Natural killer cell treated with Interleukin-12 subunit alpha and Interleukin-12 subunit beta and Interleukin-15 and Interleukin-18, amount 100 ng/mL, for 72 hours (primary cell): ENCODE measurements at regions not wholly inside any gene's neighbourhood (a gene's known extent, or its start where the extent isn't known, plus 50 kb on each side); places are given as distances from the start of the nearest gene placed in this dataset.
A peak's percentile ranks its signal among the peaks of the same experiment; 100 is the strongest.
"Not testable (repeated sequence)": the region's sequence is repeated elsewhere in the genome, so short reads cannot be mapped to it uniquely, and the experiment has no call there.

ENCODE experiments used
- ATAC-seq, 2 donors: fragments of 150-1000 bp; cut with Tn5 transposase in 1 of 2; sonication (Bioruptor Pico), chemical (Tn5 transposase) in 1 of 2; 2 replicates each; pipeline ENCODE4 v1.10.0; 2021
- DNase-seq: peaks from one replicate; pipeline ENCODE4 v3.0.0; 2022; ENCODE audit warnings: low spot score
- H3K27ac Mint-ChIP-seq, 2 donors: 1 replicate in 1 of 2; 2 replicates in 1 of 2; pipeline ENCODE4 v1.8.0; 2022; ENCODE audit warnings: mixed read lengths in 2 of 2, mild to moderate bottlenecking in 1 of 2, moderate library complexity in 1 of 2
- H3K27me3 Mint-ChIP-seq, 2 donors: 1 replicate in 1 of 2; 2 replicates in 1 of 2; pipeline ENCODE4 v1.8.0; 2022; ENCODE audit warnings: mixed read lengths in 2 of 2
- H3K36me3 Mint-ChIP-seq: one replicate; pipeline ENCODE4 v1.8.0; 2022; ENCODE audit warnings: mixed read lengths
- H3K4me1 Mint-ChIP-seq, 2 donors: 1 replicate in 1 of 2; 2 replicates in 1 of 2; pipeline ENCODE4 v1.8.0; 2022; ENCODE audit warnings: low read depth in 2 of 2, mixed read lengths in 2 of 2, mild to moderate bottlenecking in 1 of 2
- H3K4me3 Mint-ChIP-seq: one replicate; pipeline ENCODE4 v1.8.0; 2022; ENCODE audit warnings: mixed read lengths
- H3K9me3 Mint-ChIP-seq: 2 replicates; pipeline ENCODE4 v1.8.0; 2022; ENCODE audit warnings: mixed read lengths

DNA sequence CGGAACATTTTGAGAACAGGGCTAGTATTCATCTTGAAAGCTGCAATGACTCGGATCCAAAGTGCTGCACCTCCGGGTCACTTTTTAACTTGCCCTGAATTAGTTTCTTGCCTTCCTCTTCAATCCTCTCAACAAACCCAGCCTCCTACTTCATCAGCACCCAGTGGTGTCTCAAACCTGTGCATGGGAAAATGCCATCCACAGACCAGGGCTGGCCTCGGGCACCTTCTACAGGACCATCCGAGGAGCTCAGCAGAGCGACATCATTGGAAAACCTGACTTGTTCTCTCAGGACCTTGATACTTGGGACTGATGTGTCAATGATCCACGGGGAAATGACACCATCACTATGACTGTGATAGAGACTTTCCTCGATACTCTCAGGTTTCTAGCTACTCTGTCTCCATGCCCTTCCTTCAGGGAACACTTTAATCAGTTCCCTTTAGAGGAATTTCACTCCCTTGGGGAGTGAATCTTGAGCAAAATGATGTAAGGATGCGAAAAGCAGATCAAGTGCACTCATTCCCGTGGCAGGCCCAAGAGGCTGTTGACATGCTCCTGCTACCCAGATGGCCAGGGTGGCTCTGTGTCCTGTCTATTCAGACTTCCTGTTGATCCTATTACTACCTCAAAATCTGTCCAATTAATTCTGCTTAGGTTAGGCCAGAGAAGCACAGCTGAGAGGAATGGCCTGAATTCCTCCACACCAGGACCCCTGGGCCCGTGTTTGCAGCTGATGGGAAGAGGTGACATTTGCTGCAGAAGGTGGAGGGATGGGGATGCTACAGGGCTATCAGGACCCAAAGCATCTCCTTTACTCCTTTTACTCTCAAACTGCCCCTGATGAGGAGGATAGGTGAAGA lies 96.5 kb upstream of the SLC25A48 start:
- ATAC-seq, result peak in 1 of 2 donors; percentile 59
- no peak overlapping the region for H3K4me3 Mint-ChIP-seq

DNA sequence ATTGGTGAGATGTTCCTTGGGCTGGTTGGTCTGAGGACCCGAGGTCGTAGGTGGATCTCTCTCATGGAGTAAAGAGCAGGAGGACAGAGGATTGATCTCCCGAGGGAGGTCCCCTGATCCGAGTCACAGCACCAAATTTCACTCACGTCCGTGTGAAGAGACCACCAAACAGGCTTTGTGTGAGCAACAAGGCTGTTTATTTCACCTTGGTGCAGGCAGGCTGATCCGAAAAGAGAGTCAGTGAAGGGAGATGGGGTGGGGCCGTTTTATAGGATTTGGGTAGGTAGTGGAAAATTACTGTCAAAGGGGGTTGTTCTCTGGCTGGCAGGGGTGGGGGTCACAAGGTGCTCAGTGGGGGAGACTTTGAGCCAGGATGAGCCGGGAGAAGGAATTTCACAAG lies 97.5 kb upstream of the SLC25A48 start:
- not testable (repeated sequence) for DNase-seq, H3K36me3 Mint-ChIP-seq, H3K4me3 Mint-ChIP-seq, H3K27ac Mint-ChIP-seq, ATAC-seq, H3K4me1 Mint-ChIP-seq, H3K9me3 Mint-ChIP-seq
- H3K27me3 Mint-ChIP-seq, result peaks cover 12 to 16% of the 10 kb centered on the region in 2 donors

More for the DNA sequence above, 96.5 kb upstream of the SLC25A48 start:
- no peaks in the 10 kb centered on the region for H3K9me3 Mint-ChIP-seq
- H3K27ac Mint-ChIP-seq, result no peak overlapping the region
- no peaks in the 10 kb centered on the region for H3K36me3 Mint-ChIP-seq
- no peak for DNase-seq
- H3K4me1 Mint-ChIP-seq, result no peaks in the 10 kb centered on the region
- H3K27me3 Mint-ChIP-seq, result peaks cover 12 to 16% of the 10 kb centered on the region in 2 donors

DNA sequence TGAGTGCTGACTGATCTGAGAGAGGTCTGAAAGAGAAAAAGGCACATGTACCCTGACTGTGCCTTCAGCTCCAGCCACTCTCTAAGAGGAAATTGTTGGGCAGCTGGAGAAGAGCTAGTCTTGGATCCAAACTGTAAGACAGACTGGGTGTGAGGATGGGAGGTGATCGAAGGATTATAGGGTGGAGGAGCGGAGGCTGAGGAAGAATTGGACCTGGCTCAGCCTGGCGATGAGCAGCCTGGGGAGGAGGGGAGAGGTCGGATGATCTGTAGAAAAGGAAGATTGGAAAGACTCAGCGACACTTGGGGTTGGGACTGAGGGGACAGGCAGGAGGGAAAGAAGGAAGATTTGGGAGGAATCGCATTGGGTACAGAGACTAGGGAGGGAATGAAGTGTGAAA lies 98.6 kb upstream of the SLC25A48 start:
- H3K9me3 Mint-ChIP-seq, result no peaks in the 10 kb centered on the region

DNA sequence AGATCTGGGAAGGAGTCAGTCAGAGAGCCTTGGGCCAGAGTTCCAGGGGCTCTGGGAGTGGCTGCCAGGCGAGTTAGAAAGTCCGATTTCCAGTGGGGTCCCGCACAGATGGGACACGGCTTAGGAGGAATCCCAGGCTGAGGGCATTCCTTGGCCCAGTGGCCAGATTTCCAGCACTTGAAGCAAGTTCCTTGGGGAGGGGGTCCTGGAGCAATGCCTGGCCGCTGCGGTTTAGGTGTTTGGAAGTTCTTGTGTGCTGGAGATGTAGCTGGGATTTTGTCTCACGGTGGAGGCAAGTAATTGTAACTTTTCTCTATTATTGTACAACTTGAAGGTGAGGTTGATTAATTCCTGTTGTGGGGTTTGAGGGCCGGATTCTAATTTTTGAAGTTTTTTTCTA lies 99.5 kb upstream of the SLC25A48 start:
- H3K4me1 Mint-ChIP-seq, H3K27ac Mint-ChIP-seq, ATAC-seq, H3K4me3 Mint-ChIP-seq, H3K9me3 Mint-ChIP-seq, H3K36me3 Mint-ChIP-seq, DNase-seq: not testable (repeated sequence)
- H3K27me3 Mint-ChIP-seq, result peaks cover 12 to 16% of the 10 kb centered on the region in 2 donors

More for the DNA sequence above, 98.6 kb upstream of the SLC25A48 start:
- no peaks in the 10 kb centered on the region for H3K36me3 Mint-ChIP-seq
- no peaks in the 10 kb centered on the region for H3K4me1 Mint-ChIP-seq
- peaks cover 12 to 16% of the 10 kb centered on the region in 2 donors for H3K27me3 Mint-ChIP-seq
- ATAC-seq (no peak), DNase-seq (no peak)
- no peak overlapping the region for H3K27ac Mint-ChIP-seq
- no peak overlapping the region for H3K4me3 Mint-ChIP-seq

DNA sequence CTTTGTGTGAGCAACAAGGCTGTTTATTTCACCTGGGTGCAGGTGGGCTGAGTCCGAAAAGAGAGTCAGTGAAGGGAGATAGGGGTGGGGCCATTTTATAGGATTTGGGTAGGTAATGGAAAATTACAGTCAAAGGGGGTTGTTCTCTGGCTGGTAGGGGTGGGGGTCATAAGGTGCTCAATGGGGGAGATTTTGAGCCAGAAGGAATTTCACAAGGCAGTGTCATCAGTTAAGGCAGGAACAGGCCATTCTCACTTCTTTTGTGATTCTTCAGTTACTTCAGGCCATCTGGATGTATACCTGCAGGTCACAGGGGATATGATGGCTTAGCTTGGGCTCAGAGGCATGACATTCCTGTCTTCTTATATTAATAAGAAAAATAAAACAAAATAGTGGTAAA lies 103.4 kb upstream of the SLC25A48 start:
- H3K9me3 Mint-ChIP-seq, result not testable (repeated sequence)

DNA sequence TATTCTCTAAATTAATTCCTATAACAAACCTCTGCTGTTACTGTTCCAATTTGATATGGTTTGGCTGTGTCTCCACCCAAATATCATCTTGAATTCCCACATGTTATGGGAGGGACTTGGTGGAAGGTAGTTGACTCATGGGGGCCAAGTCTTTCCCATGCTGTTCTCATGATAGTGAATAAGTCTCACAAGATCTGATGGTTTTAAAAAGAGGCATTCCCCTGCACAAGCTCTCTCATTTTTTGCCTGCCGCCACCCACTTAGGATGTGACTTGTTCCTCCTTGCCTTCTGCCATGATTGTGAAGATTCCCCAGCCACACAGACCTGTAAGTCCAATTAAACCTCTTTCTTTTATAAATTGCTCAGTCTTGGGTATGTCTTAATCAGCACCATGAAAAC lies 104.3 kb upstream of the SLC25A48 start:
- ATAC-seq, H3K9me3 Mint-ChIP-seq, H3K36me3 Mint-ChIP-seq, H3K27ac Mint-ChIP-seq, DNase-seq, H3K4me3 Mint-ChIP-seq, H3K4me1 Mint-ChIP-seq: not testable (repeated sequence)
- H3K27me3 Mint-ChIP-seq, result peaks cover 4 to 13% of the 10 kb centered on the region in 2 donors

More for the DNA sequence above, 103.4 kb upstream of the SLC25A48 start:
- not testable (repeated sequence) for ATAC-seq, H3K4me3 Mint-ChIP-seq, DNase-seq, H3K36me3 Mint-ChIP-seq, H3K27ac Mint-ChIP-seq, H3K4me1 Mint-ChIP-seq
- peaks cover 9 to 20% of the 10 kb centered on the region in 2 donors for H3K27me3 Mint-ChIP-seq

DNA sequence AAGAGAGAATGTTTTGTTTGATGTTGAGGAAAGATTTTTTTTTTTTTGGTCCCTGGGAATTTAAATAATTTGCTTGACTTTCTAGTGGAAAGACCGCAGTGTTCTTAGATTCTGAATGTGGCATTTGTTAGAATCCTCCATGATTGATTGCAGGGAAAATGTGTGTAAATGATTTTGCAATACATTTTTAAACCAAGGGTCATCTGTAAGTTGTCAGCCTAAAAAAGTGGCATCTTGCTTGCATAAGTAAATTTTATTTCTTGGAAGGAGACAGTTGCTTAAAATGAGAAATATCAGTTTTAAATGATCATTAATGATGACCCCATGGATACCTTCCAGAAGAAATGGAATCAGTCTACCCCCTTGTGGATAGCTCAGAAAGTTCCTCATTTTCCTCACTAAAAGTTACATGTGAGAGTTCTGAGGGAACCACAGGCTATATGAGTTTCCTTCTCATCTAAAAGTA lies 105.1 kb upstream of the SLC25A48 start:
- Mint-ChIP-seq H3K9me3 (no peaks in the 10 kb centered on the region), H3K36me3 (no peaks in the 10 kb centered on the region), H3K4me1 (no peaks in the 10 kb centered on the region), H3K27ac (no peak overlapping the region), H3K4me3 (no peak overlapping the region), H3K27me3 (peaks cover 4 to 13% of the 10 kb centered on the region in 2 donors)
- ATAC-seq (no peak), DNase-seq (no peak)

DNA sequence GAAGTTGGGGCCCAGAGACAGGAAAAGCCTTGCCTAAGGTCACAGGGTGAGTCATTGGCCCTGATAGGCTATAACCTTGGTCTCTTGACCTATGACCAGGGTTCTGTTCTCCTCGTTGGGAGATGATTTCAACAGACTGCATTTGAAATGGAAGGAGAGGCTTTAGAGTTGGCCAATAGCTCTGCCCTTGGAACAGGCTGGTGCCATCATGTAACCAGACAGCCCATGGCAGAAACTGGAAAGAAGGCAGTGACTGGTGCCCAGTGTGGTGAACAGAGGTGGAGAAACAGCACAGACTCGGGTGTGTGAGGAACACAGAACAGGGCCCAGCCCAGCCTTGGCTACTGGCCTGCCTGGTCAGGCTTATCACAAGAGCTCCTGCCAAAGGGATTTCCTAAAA lies 109.8 kb upstream of the SLC25A48 start:
- H3K36me3 Mint-ChIP-seq, result no peaks in the 10 kb centered on the region
- H3K9me3 Mint-ChIP-seq, result no peaks in the 10 kb centered on the region
- no peak overlapping the region for H3K4me3 Mint-ChIP-seq
- no peaks in the 10 kb centered on the region for H3K4me1 Mint-ChIP-seq
- no peak overlapping the region for H3K27ac Mint-ChIP-seq
- DNase-seq (no peak), ATAC-seq (no peak)
- H3K27me3 Mint-ChIP-seq, result peaks cover 9 to 13% of the 10 kb centered on the region in 2 donors

DNA sequence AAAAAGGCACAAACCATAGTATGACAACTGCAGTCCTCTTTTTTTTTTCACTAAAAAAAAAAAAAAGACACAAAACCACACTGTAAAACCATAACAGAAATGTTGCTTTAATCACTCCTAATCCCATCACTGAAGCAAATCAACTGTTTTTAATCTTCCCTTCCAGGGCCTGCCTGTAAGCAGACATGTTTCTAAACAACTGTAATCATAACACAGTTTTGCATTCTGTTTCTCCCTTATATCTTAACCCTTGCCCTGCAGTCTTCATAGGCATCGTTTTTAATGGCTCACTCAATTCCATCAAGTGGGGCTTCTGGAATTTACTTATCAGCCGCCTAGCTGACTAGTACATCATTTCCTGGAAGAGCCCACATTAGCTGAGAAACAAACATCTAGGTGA lies 111.0 kb upstream of the SLC25A48 start:
- no peaks in the 10 kb centered on the region for H3K4me1 Mint-ChIP-seq
- no peaks in the 10 kb centered on the region for H3K9me3 Mint-ChIP-seq
- H3K27ac Mint-ChIP-seq, result no peak overlapping the region
- ATAC-seq, result no peak
- no peaks in the 10 kb centered on the region for H3K36me3 Mint-ChIP-seq
- H3K4me3 Mint-ChIP-seq, result no peak overlapping the region
- H3K27me3 Mint-ChIP-seq, result peaks cover 6 to 9% of the 10 kb centered on the region in 2 donors
- no peak for DNase-seq

DNA sequence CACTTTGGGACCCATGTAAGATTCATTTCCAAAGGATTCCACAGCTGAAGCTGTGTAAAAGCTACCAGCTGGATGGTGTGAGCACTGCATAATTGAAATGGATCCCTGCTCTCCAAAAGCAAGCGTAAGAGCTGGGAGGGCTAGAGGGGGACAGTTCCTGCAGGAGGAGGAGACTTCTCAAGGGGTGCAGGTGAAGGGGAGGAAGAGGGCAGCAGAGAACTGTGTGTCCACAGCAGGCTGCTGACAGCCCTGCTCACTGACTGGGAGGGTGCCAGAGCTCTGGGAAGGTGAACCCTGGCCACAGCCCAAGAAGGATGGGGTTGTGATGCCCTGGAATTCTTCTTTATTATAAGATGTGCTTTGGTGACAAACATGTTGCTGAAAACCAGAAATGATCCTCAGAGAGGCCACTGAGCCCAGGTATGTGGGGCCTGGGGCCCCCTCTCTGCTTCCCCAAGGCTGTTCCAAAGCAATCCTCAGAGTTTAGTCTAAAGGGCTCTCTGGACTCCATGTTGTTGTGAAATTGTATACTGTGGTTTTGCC lies 112.8 kb upstream of the SLC25A48 start:
- DNase-seq, result no peak
- Mint-ChIP-seq H3K9me3 (no peaks in the 10 kb centered on the region), H3K27me3 (peaks cover 5 to 7% of the 10 kb centered on the region in 2 donors), H3K4me3 (no peak overlapping the region), H3K4me1 (no peaks in the 10 kb centered on the region), H3K27ac (no peak overlapping the region), H3K36me3 (no peaks in the 10 kb centered on the region)
- no peak for ATAC-seq

DNA sequence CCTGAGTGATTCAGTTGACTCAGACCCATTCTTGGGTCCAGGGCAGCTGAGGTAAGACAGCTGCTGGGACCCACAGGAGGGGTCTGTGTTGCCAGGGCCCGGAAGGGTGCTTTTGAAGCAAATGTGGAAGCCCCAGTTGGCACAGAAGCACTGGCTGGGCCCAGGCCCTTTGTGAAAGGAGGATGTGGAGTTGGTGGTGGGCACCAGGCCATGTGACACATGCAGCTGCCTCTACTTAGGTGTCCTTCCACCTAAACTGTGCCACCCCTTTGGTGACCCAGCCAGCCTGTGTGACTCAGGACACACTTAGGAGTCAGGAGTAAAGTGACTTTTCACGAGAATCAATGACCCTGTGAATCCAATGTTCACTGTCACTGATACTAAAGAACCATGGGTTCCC lies 114.3 kb upstream of the SLC25A48 start:
- H3K4me1 Mint-ChIP-seq, result no peaks in the 10 kb centered on the region
- no peaks in the 10 kb centered on the region for H3K9me3 Mint-ChIP-seq
- no peak for DNase-seq
- no peak overlapping the region for H3K27ac Mint-ChIP-seq
- ATAC-seq, result no peak
- no peak overlapping the region for H3K4me3 Mint-ChIP-seq
- no peaks in the 10 kb centered on the region for H3K36me3 Mint-ChIP-seq
- H3K27me3 Mint-ChIP-seq, result peaks cover 0 to 5% of the 10 kb centered on the region in 2 donors

DNA sequence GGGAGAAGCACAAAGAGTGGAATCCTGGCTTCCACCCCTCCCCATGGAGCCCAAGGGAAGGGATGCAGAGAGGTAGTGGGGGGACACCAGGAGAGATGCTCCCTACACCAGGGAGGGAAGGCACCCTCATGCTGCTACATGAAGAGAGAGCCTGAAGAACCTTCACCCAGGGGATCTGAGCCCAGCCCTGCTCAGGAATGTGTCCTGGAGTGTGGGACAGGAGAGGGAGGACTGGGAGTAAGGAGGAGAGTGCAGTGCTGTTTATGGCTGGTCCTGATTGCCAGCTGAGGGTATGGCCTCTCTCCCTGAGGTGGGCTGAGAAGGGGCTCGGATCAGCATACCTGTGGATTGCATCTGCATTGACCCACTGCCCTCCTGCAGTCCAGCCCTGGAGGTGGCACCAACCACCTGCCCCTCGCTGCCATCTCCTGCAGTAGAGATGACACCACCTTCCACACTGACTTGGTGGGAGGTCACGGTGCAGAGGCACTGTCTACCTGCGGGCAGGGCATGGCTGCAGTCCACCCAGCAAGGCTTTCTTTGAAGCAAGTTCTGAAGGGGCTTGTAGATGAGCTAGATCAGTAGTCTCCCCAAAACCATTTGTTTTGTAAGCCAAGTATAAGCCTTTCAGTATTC lies 114.9 kb upstream of the SLC25A48 start:
- Mint-ChIP-seq H3K27me3 (peaks cover 0 to 5% of the 10 kb centered on the region in 2 donors), H3K4me3 (no peak overlapping the region), H3K27ac (no peak overlapping the region), H3K36me3 (no peaks in the 10 kb centered on the region), H3K9me3 (no peaks in the 10 kb centered on the region), H3K4me1 (no peaks in the 10 kb centered on the region)
- ATAC-seq (peak; percentile 22 to 40), DNase-seq (no peak)

DNA sequence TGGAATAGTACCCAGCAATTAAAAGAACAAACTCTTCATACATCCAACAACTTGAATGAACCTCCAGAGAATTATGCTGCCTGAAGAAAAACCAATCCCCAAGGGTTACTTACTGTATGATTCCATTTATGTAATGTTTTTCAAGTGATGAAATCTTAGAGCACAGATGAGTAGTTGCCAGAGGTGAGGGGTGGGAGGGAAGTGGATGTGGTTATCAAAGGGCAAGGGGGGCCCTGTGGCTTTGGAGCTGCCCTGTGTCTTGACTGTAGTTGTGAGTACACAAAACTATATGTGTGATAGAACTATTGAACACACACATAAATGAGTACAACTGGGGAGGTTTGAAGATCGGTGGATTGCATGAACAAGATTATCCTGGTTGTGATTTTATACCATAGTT lies 115.8 kb upstream of the SLC25A48 start:
- Mint-ChIP-seq H3K27me3 (peaks cover 0 to 4% of the 10 kb centered on the region in 2 donors), H3K9me3 (no peaks in the 10 kb centered on the region), H3K27ac (no peak overlapping the region), H3K4me3 (no peak overlapping the region), H3K36me3 (no peaks in the 10 kb centered on the region), H3K4me1 (no peaks in the 10 kb centered on the region)
- ATAC-seq (no peak), DNase-seq (no peak)

DNA sequence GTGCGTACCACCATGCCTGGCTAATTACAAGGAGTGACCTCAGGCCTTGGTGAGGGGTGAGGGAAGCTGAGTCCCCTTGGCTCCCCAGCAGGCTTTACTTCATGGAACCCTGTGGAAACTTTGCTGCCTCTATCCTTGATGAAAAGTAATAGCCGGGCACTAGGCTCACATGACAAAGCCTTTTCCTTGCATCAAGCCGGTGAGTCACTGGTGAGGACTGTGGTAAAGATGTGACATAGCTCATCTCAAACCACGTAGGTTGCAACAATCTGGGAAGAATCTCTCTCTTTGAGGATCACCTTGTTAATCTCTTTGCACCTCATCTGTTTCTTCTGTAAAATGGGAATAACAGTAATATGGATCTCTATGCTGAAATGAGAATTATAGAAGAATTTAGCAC lies 116.3 kb upstream of the SLC25A48 start:
- Mint-ChIP-seq H3K27me3 (peaks cover 0 to 3% of the 10 kb centered on the region in 2 donors), H3K9me3 (no peaks in the 10 kb centered on the region), H3K4me1 (no peaks in the 10 kb centered on the region), H3K36me3 (no peaks in the 10 kb centered on the region), H3K27ac (no peak overlapping the region), H3K4me3 (no peak overlapping the region)
- DNase-seq, result no peak
- ATAC-seq, result no peak
